Adrenal gland (tissue), 9 donors: ENCODE measurements at regions not wholly inside any gene's neighbourhood (a gene's known extent, or its start where the extent isn't known, plus 50 kb on each side); places are given as distances from the start of the nearest gene placed in this dataset.

Experiments
- DNase-seq, 7 donors: peaks; one replicate each; pipeline ENCODE4 v3.0.0-alpha.2; 2019 to 2020
- H3K27ac ChIP-seq, 5 donors: fragments of 200-600 bp; sonication (generic) in 4 of 5; 1 replicate in 3 of 5; 2 replicates in 2 of 5; pipeline versions ENCODE4 v1.5.1 to v1.8.0; 2016 to 2020; ENCODE audit warnings: mild to moderate bottlenecking in 1 of 5
- H3K27me3 ChIP-seq: fragments of 200-600 bp; 2 replicates; pipeline ENCODE4 v1.8.0; 2021
- H3K36me3 ChIP-seq, 2 donors: fragments of 200-600 bp; replicated peaks in 1 of 2; 1 replicate in 1 of 2; 2 replicates in 1 of 2; pipeline versions ENCODE4 v1.5.1 to v1.8.0; 2018 to 2022
- H3K4me1 ChIP-seq, 2 donors: fragments of 200-600 bp; replicated peaks in 1 of 2; 1 replicate in 1 of 2; 2 replicates in 1 of 2; pipeline versions ENCODE4 v1.5.1 to v1.8.0; 2018 to 2021
- H3K4me3 ChIP-seq, 4 donors: fragments of 200-600 bp; sonication (generic) in 3 of 4; one replicate each; pipeline ENCODE4 v1.5.1; 2016 to 2018
- H3K9me3 ChIP-seq, 3 donors: fragments of 200-600 bp; sonication (generic) in 1 of 3; replicated peaks in 1 of 3; 1 replicate in 2 of 3; 2 replicates in 1 of 3; pipeline versions ENCODE4 v1.5.1 to v1.8.0; 2016 to 2021
- CTCF ChIP-seq, 6 experiments: fragments of 450-650 bp in 4 of 6; fragments of 200-600 bp in 2 of 6; sonication (generic) in 1 of 6; IDR thresholded peaks; 1 replicate in 5 of 6; 2 replicates in 1 of 6; pipeline versions ENCODE4 v1.5.1 to v1.8.0; 2016 to 2021; ENCODE audit warnings: antibody characterized with exemption in 6 of 6, mild to moderate bottlenecking in 2 of 6, moderate library complexity in 1 of 6
- POLR2A ChIP-seq, 2 donors: fragments of 450-650 bp; IDR thresholded peaks; one replicate each; pipeline ENCODE4 v1.6.1; 2017; ENCODE audit warnings: antibody characterized with exemption in 2 of 2, mild to moderate bottlenecking in 2 of 2, moderate library complexity in 1 of 2
- WGBS, 4 donors: extraction: QIAGEN DNeasy Blood & Tissue Kit in 2 of 4; methylation state at CpG; one replicate each; pipeline versions ENCODE4 v1.1.5 to v1.1.7; 2013 to 2017; 5-methylcytosine and 5-hydroxymethylcytosine counted together
- intact Hi-C, 2 donors: fragments of 100-400 bp; cut with DNase I; formaldehyde crosslinking; loops; one replicate each; pipeline versions ENCODE4 v1.14.1 to v1.15.0; 2022 to 2023
- donor health status: healthy with polysubstance abuse.
- donor health status: Bipolar disorder and iron deficiency.
- donor health status: DM: yes; HTN: yes; CAD: no.
- donor health status: DM: no; HTN: no; CAD: no.
- donor health status: DM: no; HTN: no; CAD: no.

- WGBS, 4 donors = 51 to 67% (median 55%) methylated on average over 3 of the region's 3 CpGs
- Histone ChIP-seq H3K36me3 (no peaks in the 10 kb centered on the region), H3K27ac (no peak overlapping the region), H3K4me3 (no peak overlapping the region), H3K27me3 (no peaks in the 10 kb centered on the region), H3K9me3 (no peaks in the 10 kb centered on the region), H3K4me1 (no peaks in the 10 kb centered on the region)
- intact Hi-C loops = no loop called here
- peak in 1 of 7 donors; percentile 8 for DNase-seq
- no peak for TF ChIP-seq CTCF (IDR thresholded peaks at IDR 0.05)
- no peak for TF ChIP-seq POLR2A (IDR thresholded peaks at IDR 0.05)
These were observed 449.2 kb upstream of the DCC start for GRCh38 chr18:51890762-51891161.

DNA sequence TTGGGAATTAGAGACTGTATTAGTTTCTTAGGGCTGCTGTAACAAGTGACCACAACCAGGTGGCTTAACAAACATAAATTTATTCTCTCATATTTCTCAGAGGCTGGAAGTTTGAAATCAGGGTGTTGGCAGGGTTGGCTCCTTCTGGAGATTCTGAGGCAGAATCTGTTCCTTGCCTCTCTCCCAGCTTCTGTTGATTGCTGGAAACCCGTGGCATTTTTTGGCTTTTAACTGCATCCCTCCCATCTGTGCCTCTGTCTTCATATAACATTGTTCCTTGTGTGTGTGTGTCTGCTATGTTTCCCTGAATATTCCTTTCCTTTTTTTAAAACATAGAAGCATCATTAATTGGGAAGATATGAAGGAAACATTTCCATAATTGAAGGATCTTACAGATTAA, 448.1 kb upstream of the DCC start:
- Histone ChIP-seq H3K27me3 (no peaks in the 10 kb centered on the region), H3K27ac (no peak overlapping the region), H3K4me3 (no peak overlapping the region), H3K36me3 (no peaks in the 10 kb centered on the region), H3K4me1 (no peaks in the 10 kb centered on the region), H3K9me3 (no peaks in the 10 kb centered on the region)
- intact Hi-C loops = no loop called here
- WGBS, 4 donors = 42 to 60% (median 54%) methylated on average over 1 of the region's 1 CpG
- no peak for DNase-seq
- TF ChIP-seq POLR2A (IDR thresholded peaks at IDR 0.05) (no peak), CTCF (IDR thresholded peaks at IDR 0.05) (no peak)

DNA sequence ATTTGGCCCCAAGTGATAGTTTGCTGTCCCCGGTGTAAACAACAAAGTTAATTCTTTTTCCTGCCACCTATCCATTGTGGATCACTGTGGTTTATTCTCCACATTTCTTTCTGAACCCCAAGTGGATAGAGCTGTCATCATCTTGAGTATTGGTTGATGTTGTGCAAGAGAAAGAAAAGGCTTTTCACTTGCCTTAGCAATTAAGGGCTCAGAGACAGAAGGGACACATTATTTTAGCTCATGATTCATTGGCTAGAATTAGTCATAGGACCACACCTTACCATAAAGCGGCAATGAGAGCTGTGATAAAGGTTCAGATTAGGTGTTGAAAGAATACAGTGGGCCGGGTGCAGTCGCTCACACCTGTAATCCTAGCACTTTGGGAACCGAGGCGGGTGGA, 442.1 kb upstream of the DCC start:
- no peaks in the 10 kb centered on the region for H3K27me3 ChIP-seq
- intact Hi-C loops = no loop called here
- TF ChIP-seq POLR2A (IDR thresholded peaks at IDR 0.05) (no peak), CTCF (IDR thresholded peaks at IDR 0.05) (no peak)
- H3K9me3 ChIP-seq = no peaks in the 10 kb centered on the region
- 83 to 90% (median 89%) methylated on average over 6 of the region's 6 CpGs for WGBS, 4 donors
- H3K36me3 ChIP-seq = no peaks in the 10 kb centered on the region
- DNase-seq = no peak
- H3K4me1 ChIP-seq = no peaks in the 10 kb centered on the region
- H3K4me3 ChIP-seq = no peak overlapping the region
- H3K27ac ChIP-seq = no peak overlapping the region

DNA sequence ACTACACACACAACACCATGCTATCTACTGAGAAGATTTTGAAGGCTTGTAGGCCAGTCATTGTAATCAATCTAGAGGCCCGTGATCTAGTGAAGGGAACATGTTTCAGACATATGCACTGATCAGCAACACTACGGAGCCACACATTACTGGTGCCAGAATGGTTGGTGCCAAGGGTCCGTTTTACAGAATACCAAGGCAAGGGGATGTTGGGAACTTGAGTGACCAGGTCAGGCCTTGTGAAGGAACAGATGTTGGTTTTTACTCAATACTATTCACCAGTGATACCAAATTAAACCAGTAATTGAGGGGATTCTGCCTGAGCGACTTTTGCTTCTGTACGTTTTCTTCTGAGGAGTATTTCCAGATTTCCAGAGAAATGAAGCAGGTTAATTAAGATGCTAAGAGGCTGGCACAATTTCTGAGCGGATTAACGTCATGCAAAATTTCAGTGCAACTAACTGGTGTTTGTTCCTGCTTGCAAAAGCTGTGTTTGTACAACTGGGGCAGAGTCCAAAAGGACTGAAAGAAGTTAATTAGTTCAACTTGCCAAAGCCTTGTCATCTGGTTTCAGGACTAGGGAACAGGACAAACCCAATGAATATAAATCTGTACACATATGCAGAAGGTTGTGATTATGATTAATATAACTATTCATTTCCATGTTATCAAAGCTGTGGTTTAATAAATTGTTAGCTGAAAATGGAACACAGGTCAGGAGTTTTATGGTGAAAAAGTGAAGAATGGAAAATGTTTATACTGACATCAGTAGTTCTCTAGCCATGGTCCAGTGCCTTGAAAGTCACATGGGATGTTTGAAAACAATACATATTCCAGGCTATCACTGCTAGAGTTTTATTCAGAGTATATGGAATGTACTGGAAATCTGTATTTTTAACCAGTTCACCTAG, 432.1 kb upstream of the DCC start:
- DNase-seq = no peak
- Histone ChIP-seq H3K36me3 (no peaks in the 10 kb centered on the region), H3K4me3 (no peak overlapping the region), H3K27ac (no peak overlapping the region), H3K9me3 (no peaks in the 10 kb centered on the region), H3K4me1 (no peaks in the 10 kb centered on the region), H3K27me3 (no peaks in the 10 kb centered on the region)
- intact Hi-C loops = no loop called here
- TF ChIP-seq CTCF (IDR thresholded peaks at IDR 0.05) (no peak), POLR2A (IDR thresholded peaks at IDR 0.05) (no peak)
- WGBS, 4 donors = 71 to 81% (median 74%) methylated on average over 7 of the region's 7 CpGs
